ENCODE measurements at regions not wholly inside any gene's neighbourhood (a gene's known extent, or its start where the extent isn't known, plus 50 kb on each side); places are given as distances from the start of the nearest gene placed in this dataset.

GRCh38 chr6:1231941-1232340, 80.0 kb upstream of the FOXQ1 start:
- H2AFZ ChIP-seq (ENCODE audit: insufficient read depth, low read depth, low read length, poor library complexity, severe bottlenecking), result no peak overlapping the region
- TF ChIP-seq CTCF (IDR thresholded peaks at IDR 0.05), result no peak
- H3K9me3 Mint-ChIP-seq, result no peaks in the 10 kb centered on the region
- no peak overlapping the region for H3K4me3 ChIP-seq (replicated peaks in 1 of 3; ENCODE audit: low read depth in 2 of 3, low read length in 3 of 3)
- H3K9me3 ChIP-seq (replicated peaks in 1 of 2; ENCODE audit: control insufficient read depth in 1 of 2, insufficient read depth in 1 of 2, low read length in 2 of 2), result no peaks in the 10 kb centered on the region
- H3K4me3 Mint-ChIP-seq, result no peak overlapping the region
- H3K27me3 ChIP-seq (ENCODE audit: control insufficient read depth in 2 of 2, insufficient read depth in 2 of 2, low read length in 2 of 2), result peaks cover 0 to 2% of the 10 kb centered on the region in 2 donors
- H3K9ac ChIP-seq (ENCODE audit: insufficient read depth, low read length, poor library complexity, severe bottlenecking), result no peak overlapping the region
- H3K4me1 Mint-ChIP-seq, result no peaks in the 10 kb centered on the region
- H4K20me1 ChIP-seq (ENCODE audit: insufficient read depth, low read length), result no peaks in the 10 kb centered on the region
- 50% methylated on average over 2 of the region's 4 CpGs for WGBS (ENCODE audit: insufficient coverage)
- H3K27ac ChIP-seq (ENCODE audit: low read depth in 1 of 2, low read length in 2 of 2), result no peak overlapping the region
- intact Hi-C loops (cut with micrococcal nuclease), result no loop called here
- no peak overlapping the region for H3K27ac Mint-ChIP-seq
- peaks cover 1 to 8% (median 3%) of the 10 kb centered on the region in 3 donors for H3K27me3 Mint-ChIP-seq (ENCODE audit: low read depth in 3 of 3)
- no peaks in the 10 kb centered on the region for H3K36me3 ChIP-seq (replicated peaks in 1 of 2; ENCODE audit: control insufficient read depth in 1 of 2, insufficient read depth in 2 of 2, low read length in 2 of 2)
- H3K4me2 ChIP-seq (replicated peaks; ENCODE audit: extremely low read depth, low read length, poor library complexity, severe bottlenecking), result no peak overlapping the region
- no peak for DNase-seq
- H3K4me1 ChIP-seq (ENCODE audit: control insufficient read depth in 1 of 2, insufficient read depth in 2 of 2, low read length in 2 of 2), result no peaks in the 10 kb centered on the region
- H3K79me2 ChIP-seq (ENCODE audit: insufficient read depth, low read length), result no peaks in the 10 kb centered on the region
- no peaks in the 10 kb centered on the region for H3K36me3 Mint-ChIP-seq

- H3K9me3 Mint-ChIP-seq, result no peaks in the 10 kb centered on the region
- H3K4me1 Mint-ChIP-seq, result no peaks in the 10 kb centered on the region
- no peaks in the 10 kb centered on the region for H3K4me1 ChIP-seq (ENCODE audit: control insufficient read depth in 1 of 2, insufficient read depth in 2 of 2, low read length in 2 of 2)
- no peak overlapping the region for H3K4me2 ChIP-seq (replicated peaks; ENCODE audit: extremely low read depth, low read length, poor library complexity, severe bottlenecking)
- no peaks in the 10 kb centered on the region for H4K20me1 ChIP-seq (ENCODE audit: insufficient read depth, low read length)
- no peak overlapping the region for H3K4me3 ChIP-seq (replicated peaks in 1 of 3; ENCODE audit: low read depth in 2 of 3, low read length in 3 of 3)
- H3K27me3 ChIP-seq (ENCODE audit: control insufficient read depth in 2 of 2, insufficient read depth in 2 of 2, low read length in 2 of 2), result peaks cover 0 to 2% of the 10 kb centered on the region in 2 donors
- H3K27ac ChIP-seq (ENCODE audit: low read depth in 1 of 2, low read length in 2 of 2), result no peak overlapping the region
- H3K36me3 ChIP-seq (replicated peaks in 1 of 2; ENCODE audit: control insufficient read depth in 1 of 2, insufficient read depth in 2 of 2, low read length in 2 of 2), result no peaks in the 10 kb centered on the region
- no peak overlapping the region for H2AFZ ChIP-seq (ENCODE audit: insufficient read depth, low read depth, low read length, poor library complexity, severe bottlenecking)
- intact Hi-C loops (cut with micrococcal nuclease), result no loop called here
- no peak for DNase-seq
- no peaks in the 10 kb centered on the region for H3K79me2 ChIP-seq (ENCODE audit: insufficient read depth, low read length)
- H3K9ac ChIP-seq (ENCODE audit: insufficient read depth, low read length, poor library complexity, severe bottlenecking), result no peak overlapping the region
- 85% methylated on average over 6 of the region's 8 CpGs for WGBS (ENCODE audit: insufficient coverage)
- no peaks in the 10 kb centered on the region for H3K9me3 ChIP-seq (replicated peaks in 1 of 2; ENCODE audit: control insufficient read depth in 1 of 2, insufficient read depth in 1 of 2, low read length in 2 of 2)
- H3K36me3 Mint-ChIP-seq, result no peaks in the 10 kb centered on the region
- H3K27ac Mint-ChIP-seq, result no peak overlapping the region
- H3K27me3 Mint-ChIP-seq (ENCODE audit: low read depth in 3 of 3), result peaks cover 1 to 7% (median 3%) of the 10 kb centered on the region in 3 donors
- H3K4me3 Mint-ChIP-seq, result no peak overlapping the region
- TF ChIP-seq CTCF (IDR thresholded peaks at IDR 0.05), result no peak
These were observed 81.0 kb upstream of the FOXQ1 start for GRCh38 chr6:1230689-1231605.
